ENCODE measurements at regions not wholly inside any gene's neighbourhood (a gene's known extent, or its start where the extent isn't known, plus 50 kb on each side); places are given as distances from the start of the nearest gene placed in this dataset.

DNA sequence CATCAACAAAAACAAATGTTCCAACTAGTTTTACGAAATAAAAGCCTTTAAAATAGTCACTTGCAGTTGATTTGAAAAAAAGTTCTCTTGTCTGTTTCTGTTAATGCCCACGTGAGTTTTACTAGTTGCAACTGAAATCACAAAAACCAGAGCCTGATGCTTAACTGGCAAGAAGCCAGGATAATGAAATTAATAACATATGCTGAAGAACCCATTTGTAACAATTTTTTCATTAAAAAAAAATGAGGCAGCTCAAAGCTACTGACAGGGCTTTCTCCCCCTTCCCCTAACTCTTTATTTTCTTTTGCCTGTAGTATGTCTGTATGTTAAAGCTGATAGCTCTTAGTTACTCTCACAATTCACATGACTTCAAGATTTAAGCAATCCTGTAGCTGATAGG is 132.7 kb upstream of the EYA4 start:
- WGBS, 2 donors, result 35 to 48% methylated on average over 2 of the region's 2 CpGs
- Histone ChIP-seq H3K9me3 (no peaks in the 10 kb centered on the region), H3K27ac (no peak overlapping the region), H3K36me3 (no peaks in the 10 kb centered on the region), H3K4me3 (no peak overlapping the region), H3K27me3 (no peaks in the 10 kb centered on the region), H3K4me1 (no peaks in the 10 kb centered on the region)
- intact Hi-C loops (cut with DNase I), result no loop called here
- DNase-seq, result no peak
- TF ChIP-seq POLR2A (IDR thresholded peaks at IDR 0.05), result no peak
- no peak for TF ChIP-seq EP300 (IDR thresholded peaks at IDR 0.05)
- TF ChIP-seq, protein P1, sequence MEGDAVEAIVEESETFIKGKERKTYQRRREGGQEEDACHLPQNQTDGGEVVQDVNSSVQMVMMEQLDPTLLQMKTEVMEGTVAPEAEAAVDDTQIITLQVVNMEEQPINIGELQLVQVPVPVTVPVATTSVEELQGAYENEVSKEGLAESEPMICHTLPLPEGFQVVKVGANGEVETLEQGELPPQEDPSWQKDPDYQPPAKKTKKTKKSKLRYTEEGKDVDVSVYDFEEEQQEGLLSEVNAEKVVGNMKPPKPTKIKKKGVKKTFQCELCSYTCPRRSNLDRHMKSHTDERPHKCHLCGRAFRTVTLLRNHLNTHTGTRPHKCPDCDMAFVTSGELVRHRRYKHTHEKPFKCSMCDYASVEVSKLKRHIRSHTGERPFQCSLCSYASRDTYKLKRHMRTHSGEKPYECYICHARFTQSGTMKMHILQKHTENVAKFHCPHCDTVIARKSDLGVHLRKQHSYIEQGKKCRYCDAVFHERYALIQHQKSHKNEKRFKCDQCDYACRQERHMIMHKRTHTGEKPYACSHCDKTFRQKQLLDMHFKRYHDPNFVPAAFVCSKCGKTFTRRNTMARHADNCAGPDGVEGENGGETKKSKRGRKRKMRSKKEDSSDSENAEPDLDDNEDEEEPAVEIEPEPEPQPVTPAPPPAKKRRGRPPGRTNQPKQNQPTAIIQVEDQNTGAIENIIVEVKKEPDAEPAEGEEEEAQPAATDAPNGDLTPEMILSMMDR (IDR thresholded peaks at IDR 0.05), result no peak
- no peak for TF ChIP-seq POLR2AphosphoS5 (IDR thresholded peaks at IDR 0.05)

DNA sequence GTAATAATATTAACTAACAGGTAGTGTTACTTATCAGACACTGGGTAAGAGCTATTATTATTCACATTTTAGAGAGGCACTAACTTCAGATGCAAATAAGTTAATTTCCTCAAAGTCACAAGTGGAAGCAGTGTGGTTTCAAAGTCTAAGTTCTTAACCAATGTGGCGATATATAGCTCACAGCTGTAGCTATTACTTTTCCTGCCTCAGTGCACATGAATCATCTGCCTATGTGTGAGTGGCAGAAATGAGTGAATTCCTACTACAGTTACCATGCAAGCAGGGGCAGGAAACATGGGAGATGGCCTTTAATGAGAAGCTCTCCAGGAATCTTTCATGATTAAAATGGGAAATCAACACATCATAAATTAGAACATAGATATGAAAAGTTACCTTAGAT is 126.2 kb upstream of the EYA4 start:
- no peak overlapping the region for H3K4me3 ChIP-seq
- H3K27ac ChIP-seq, result no peak overlapping the region
- 81 to 86% methylated on average over 1 of the region's 1 CpG for WGBS, 2 donors
- H3K4me1 ChIP-seq, result no peaks in the 10 kb centered on the region
- no peak for DNase-seq
- H3K27me3 ChIP-seq, result no peaks in the 10 kb centered on the region
- TF ChIP-seq POLR2AphosphoS5 (IDR thresholded peaks at IDR 0.05), result no peak
- no peak for TF ChIP-seq EP300 (IDR thresholded peaks at IDR 0.05)
- TF ChIP-seq POLR2A (IDR thresholded peaks at IDR 0.05), result no peak
- TF ChIP-seq, protein P1 (IDR thresholded peaks at IDR 0.05), result no peak
- no peaks in the 10 kb centered on the region for H3K36me3 ChIP-seq
- H3K9me3 ChIP-seq, result peaks cover 0 to 3% (median 0%) of the 10 kb centered on the region in 4 donors
- intact Hi-C loops (cut with DNase I), result no loop called here

DNA sequence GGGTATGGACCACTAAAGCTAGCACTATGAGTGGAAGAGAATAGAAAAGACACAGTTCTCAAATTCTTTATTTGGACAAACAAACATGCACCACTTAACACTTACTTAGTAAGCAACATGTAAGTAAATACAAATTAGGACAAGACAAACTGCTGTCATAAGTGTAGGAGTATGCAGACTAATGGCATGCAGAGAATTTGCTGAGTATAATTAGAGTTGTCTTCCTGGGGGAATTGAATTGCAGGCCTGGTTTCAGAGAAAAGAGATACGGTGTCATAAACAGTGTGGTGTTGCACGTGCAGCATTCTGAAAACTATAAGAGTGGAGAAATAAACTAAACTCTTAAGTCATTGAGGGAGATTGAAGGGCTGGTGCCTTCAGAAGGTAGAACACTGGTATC is 125.2 kb upstream of the EYA4 start:
- no peaks in the 10 kb centered on the region for H3K27me3 ChIP-seq
- H3K36me3 ChIP-seq, result no peaks in the 10 kb centered on the region
- DNase-seq, result no peak
- H3K9me3 ChIP-seq, result peaks cover 0 to 3% (median 0%) of the 10 kb centered on the region in 4 donors
- intact Hi-C loops (cut with DNase I), result no loop called here
- no peak overlapping the region for H3K4me3 ChIP-seq
- no peaks in the 10 kb centered on the region for H3K4me1 ChIP-seq
- TF ChIP-seq EP300 (IDR thresholded peaks at IDR 0.05) (no peak), POLR2AphosphoS5 (IDR thresholded peaks at IDR 0.05) (no peak)
- TF ChIP-seq, protein P1 (IDR thresholded peaks at IDR 0.05), result no peak
- WGBS, 2 donors, result 28 to 49% methylated on average over 2 of the region's 2 CpGs
- no peak overlapping the region for H3K27ac ChIP-seq

DNA sequence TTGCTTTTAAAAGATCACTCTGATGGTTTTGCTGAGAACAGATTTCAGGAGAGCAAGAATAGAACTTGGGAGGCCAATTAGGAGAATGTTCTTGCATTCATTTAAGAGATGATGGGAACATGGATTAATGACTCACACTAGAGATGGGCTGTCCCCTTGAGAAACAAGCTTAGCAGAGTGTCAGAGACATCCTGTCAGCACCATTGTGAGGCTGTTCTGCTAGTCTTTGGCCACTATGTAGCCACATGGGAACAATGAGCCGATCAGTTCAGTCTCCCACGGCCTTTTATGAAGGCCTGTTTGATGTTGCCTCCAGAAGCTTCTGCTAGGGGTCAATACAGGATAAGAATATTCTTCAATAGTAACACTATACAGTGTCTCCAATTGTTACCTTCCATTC is 113.0 kb upstream of the EYA4 start:
- Histone ChIP-seq H3K27ac (no peak overlapping the region), H3K36me3 (no peaks in the 10 kb centered on the region), H3K4me1 (peaks cover 0 to 22% (median 20%) of the 10 kb centered on the region in 4 donors), H3K9me3 (no peaks in the 10 kb centered on the region), H3K4me3 (no peak overlapping the region), H3K27me3 (no peaks in the 10 kb centered on the region)
- WGBS, 2 donors, result 54 to 87% methylated on average over 2 of the region's 2 CpGs
- no peak for TF ChIP-seq POLR2A (IDR thresholded peaks at IDR 0.05)
- TF ChIP-seq, protein P1 (IDR thresholded peaks at IDR 0.05), result no peak
- no peak for TF ChIP-seq EP300 (IDR thresholded peaks at IDR 0.05)
- TF ChIP-seq POLR2AphosphoS5 (IDR thresholded peaks at IDR 0.05), result no peak
- intact Hi-C loops (cut with DNase I), result no loop called here
- no peak for DNase-seq

DNA sequence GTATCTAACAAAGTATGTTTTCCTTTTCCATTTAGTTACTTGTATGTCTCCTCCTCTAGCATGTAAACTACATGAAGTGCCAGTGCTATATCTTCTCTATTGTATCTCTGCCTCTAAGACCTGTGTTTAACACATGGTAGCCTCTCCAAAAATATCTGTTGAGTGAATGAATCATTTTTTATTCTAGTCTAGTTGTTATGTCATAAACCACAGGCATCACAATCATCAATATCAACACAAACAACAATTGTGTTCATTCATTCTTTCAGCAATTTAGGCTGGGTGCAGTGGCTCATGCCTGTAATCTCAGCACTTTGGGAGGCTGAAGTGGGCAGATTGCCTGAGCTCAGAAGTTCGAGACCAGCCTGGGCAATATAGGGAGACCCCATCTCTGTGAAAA is 111.6 kb upstream of the EYA4 start:
- Histone ChIP-seq H3K9me3 (no peaks in the 10 kb centered on the region), H3K27ac (no peak overlapping the region), H3K27me3 (no peaks in the 10 kb centered on the region), H3K4me1 (peaks cover 0 to 22% (median 20%) of the 10 kb centered on the region in 4 donors), H3K4me3 (no peak overlapping the region), H3K36me3 (no peaks in the 10 kb centered on the region)
- intact Hi-C loops (cut with DNase I), result no loop called here
- TF ChIP-seq POLR2AphosphoS5 (IDR thresholded peaks at IDR 0.05), result no peak
- TF ChIP-seq, protein P1 (IDR thresholded peaks at IDR 0.05), result no peak
- TF ChIP-seq EP300 (IDR thresholded peaks at IDR 0.05), result no peak
- TF ChIP-seq POLR2A (IDR thresholded peaks at IDR 0.05), result no peak
- WGBS, 2 donors, result 33 to 63% methylated on average over 1 of the region's 1 CpG
- no peak for DNase-seq
